ENCODE measurements at regions not wholly inside any gene's neighbourhood (a gene's known extent, or its start where the extent isn't known, plus 50 kb on each side); places are given as distances from the start of the nearest gene placed in this dataset.
A peak's percentile ranks its signal among the peaks of the same experiment; 100 is the strongest.

GRCh38 chr9:81394881-81395675 lies 294.3 kb downstream of the TLE1 start:
- Histone ChIP-seq H3K36me3 (no peaks in the 10 kb centered on the region), H3K4me1 (no peaks in the 10 kb centered on the region), H3K27ac (no peak overlapping the region), H3K27me3 (no peaks in the 10 kb centered on the region), H3K9me3 (no peaks in the 10 kb centered on the region), H3K4me3 (no peak overlapping the region)
- intact Hi-C loops (cut with DNase I) = no loop called here
- WGBS, 2 donors = 52 to 59% methylated on average over 3 of the region's 3 CpGs
- DNase-seq = no peak
- ATAC-seq = peak in 1 of 4 donors; percentile 62
- TF ChIP-seq, protein P1, sequence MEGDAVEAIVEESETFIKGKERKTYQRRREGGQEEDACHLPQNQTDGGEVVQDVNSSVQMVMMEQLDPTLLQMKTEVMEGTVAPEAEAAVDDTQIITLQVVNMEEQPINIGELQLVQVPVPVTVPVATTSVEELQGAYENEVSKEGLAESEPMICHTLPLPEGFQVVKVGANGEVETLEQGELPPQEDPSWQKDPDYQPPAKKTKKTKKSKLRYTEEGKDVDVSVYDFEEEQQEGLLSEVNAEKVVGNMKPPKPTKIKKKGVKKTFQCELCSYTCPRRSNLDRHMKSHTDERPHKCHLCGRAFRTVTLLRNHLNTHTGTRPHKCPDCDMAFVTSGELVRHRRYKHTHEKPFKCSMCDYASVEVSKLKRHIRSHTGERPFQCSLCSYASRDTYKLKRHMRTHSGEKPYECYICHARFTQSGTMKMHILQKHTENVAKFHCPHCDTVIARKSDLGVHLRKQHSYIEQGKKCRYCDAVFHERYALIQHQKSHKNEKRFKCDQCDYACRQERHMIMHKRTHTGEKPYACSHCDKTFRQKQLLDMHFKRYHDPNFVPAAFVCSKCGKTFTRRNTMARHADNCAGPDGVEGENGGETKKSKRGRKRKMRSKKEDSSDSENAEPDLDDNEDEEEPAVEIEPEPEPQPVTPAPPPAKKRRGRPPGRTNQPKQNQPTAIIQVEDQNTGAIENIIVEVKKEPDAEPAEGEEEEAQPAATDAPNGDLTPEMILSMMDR (IDR thresholded peaks at IDR 0.05) = no peak
- FAIRE-seq = no peak

DNA sequence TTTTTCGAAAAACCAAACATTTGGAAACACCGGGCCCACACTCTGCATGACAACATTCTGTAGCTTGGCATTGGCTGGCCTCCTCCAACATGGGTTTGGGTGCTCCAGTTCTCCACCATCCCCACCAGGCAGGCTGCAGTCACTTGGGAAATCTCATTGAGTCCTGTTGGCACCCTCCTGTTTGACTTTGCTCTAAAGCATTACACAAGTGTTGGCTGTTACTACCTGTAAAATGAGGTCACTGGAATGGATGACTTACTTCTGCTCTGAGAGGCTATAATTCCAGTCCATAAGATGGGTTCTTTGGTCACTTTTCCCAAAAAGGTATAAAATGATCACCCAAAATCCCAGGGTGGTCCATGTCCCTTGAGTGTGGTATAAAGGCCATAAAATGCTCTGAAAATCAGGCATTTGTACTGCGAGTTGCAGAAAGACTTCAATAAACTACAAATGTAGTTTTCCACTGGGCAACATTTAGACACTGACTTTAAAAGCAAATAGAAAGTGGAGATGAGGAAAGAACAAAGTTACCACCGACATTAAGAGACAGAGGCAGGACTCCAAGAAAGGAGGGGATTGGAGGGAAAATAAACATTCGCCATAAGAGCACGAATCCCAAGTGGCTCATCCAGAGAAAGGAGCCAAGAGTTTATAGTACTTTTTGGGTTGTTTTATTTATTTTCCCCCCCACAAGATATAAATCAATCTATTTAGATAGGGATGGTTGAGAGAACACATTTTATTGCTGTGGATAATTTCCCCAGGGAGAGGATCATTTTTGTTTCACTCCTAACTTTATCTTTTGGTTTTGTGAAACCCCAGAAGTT lies 295.1 kb downstream of the TLE1 start:
- Histone ChIP-seq H3K9me3 (no peaks in the 10 kb centered on the region), H3K4me3 (no peak overlapping the region), H3K36me3 (no peaks in the 10 kb centered on the region), H3K27ac (no peak overlapping the region), H3K27me3 (no peaks in the 10 kb centered on the region), H3K4me1 (no peaks in the 10 kb centered on the region)
- FAIRE-seq (no peak), ATAC-seq (no peak), DNase-seq (no peak)
- TF ChIP-seq, protein P1 (IDR thresholded peaks at IDR 0.05) = no peak
- WGBS, 2 donors = 61 to 69% methylated on average over 6 of the region's 6 CpGs
- intact Hi-C loops (cut with DNase I) = no loop called here

GRCh38 chr9:81391457-81391825 lies 297.9 kb downstream of the TLE1 start:
- WGBS, 2 donors = 44 to 68% methylated on average over 2 of the region's 2 CpGs
- no peak overlapping the region for H3K27ac ChIP-seq
- H3K4me1 ChIP-seq = no peaks in the 10 kb centered on the region
- H3K36me3 ChIP-seq = no peaks in the 10 kb centered on the region
- intact Hi-C loops (cut with DNase I) = no loop called here
- H3K9me3 ChIP-seq = no peaks in the 10 kb centered on the region
- ATAC-seq (no peak), DNase-seq (no peak), FAIRE-seq (no peak)
- TF ChIP-seq, protein P1 (IDR thresholded peaks at IDR 0.05) = no peak
- H3K27me3 ChIP-seq = no peaks in the 10 kb centered on the region
- H3K4me3 ChIP-seq = no peak overlapping the region

GRCh38 chr9:81390792-81391456 lies 298.4 kb downstream of the TLE1 start:
- WGBS, 2 donors = 55 to 65% methylated on average over 4 of the region's 4 CpGs
- Histone ChIP-seq H3K4me1 (no peaks in the 10 kb centered on the region), H3K27ac (no peak overlapping the region), H3K36me3 (no peaks in the 10 kb centered on the region), H3K4me3 (no peak overlapping the region), H3K9me3 (no peaks in the 10 kb centered on the region), H3K27me3 (no peaks in the 10 kb centered on the region)
- ATAC-seq = peak in 1 of 4 donors; percentile 30
- FAIRE-seq = no peak
- intact Hi-C loops (cut with DNase I) = no loop called here
- DNase-seq = no peak
- TF ChIP-seq, protein P1 (IDR thresholded peaks at IDR 0.05) = no peak

Measured in pancreas (tissue), 10 donors.